SU-DHL-6 (cell line): ENCODE measurements at regions not wholly inside any gene's neighbourhood (a gene's known extent, or its start where the extent isn't known, plus 50 kb on each side); places are given as distances from the start of the nearest gene placed in this dataset.

Source experiments
- H2AFZ ChIP-seq: fragments of 200-600 bp; sonication (generic); 2 replicates; pipeline ENCODE4 v1.6.1; 2014; ENCODE audit warnings: low read depth, mild to moderate bottlenecking, moderate library complexity, mixed read lengths, antibody characterized with exemption, low read length; ENCODE audit not compliant: severe bottlenecking
- H3F3A ChIP-seq: fragments of 200-600 bp; shearing (Covaris generic); 2 replicates; pipeline ENCODE4 v1.6.0; 2016; ENCODE audit warnings: antibody characterized with exemption, mild to moderate bottlenecking; ENCODE audit not compliant: insufficient read depth
- H3K27ac ChIP-seq: fragments of 200-600 bp; sonication (generic); 2 replicates; pipeline ENCODE4 v1.5.1; 2016; ENCODE audit warnings: low read depth, mild to moderate bottlenecking, low read length, moderate library complexity, mixed read lengths
- H3K27me3 ChIP-seq: fragments of 200-600 bp; sonication (generic), shearing (Covaris generic); 2 replicates; pipeline ENCODE4 v1.6.0; 2014; ENCODE audit warnings: mild to moderate bottlenecking, low read length
- H3K36me3 ChIP-seq: fragments of 200-600 bp; sonication (generic); 2 replicates; pipeline ENCODE4 v1.6.1; 2014; ENCODE audit warnings: mild to moderate bottlenecking, low read length, mixed read lengths
- H3K4me2 ChIP-seq: fragments of 300-600, 200-600 bp; shearing (Covaris generic), sonication (generic); 2 replicates; pipeline ENCODE4 v1.6.0; 2014; ENCODE audit warnings: low read length, low read depth, mild to moderate bottlenecking; ENCODE audit not compliant: poor library complexity, severe bottlenecking
- H3K4me3 ChIP-seq: fragments of 200-600 bp; sonication (generic); 2 replicates; pipeline ENCODE4 v1.5.1; 2014; ENCODE audit warnings: antibody characterized with exemption, low read length, mild to moderate bottlenecking, mixed read lengths; ENCODE audit not compliant: insufficient read depth, poor library complexity, severe bottlenecking
- H3K79me2 ChIP-seq: fragments of 200-600 bp; sonication (generic); 2 replicates; pipeline ENCODE4 v1.6.1; 2014; ENCODE audit warnings: mild to moderate bottlenecking, low read length, moderate library complexity; ENCODE audit not compliant: insufficient read depth
- H3K9ac ChIP-seq: fragments of 200-600 bp; sonication (generic); 2 replicates; pipeline ENCODE4 v1.7.0; 2014; ENCODE audit warnings: mild to moderate bottlenecking, low read length
- H3K9me2 ChIP-seq: fragments of 200-600 bp; sonication (generic); replicated peaks from 2 replicates; pipeline ENCODE4 v1.6.1; 2014; ENCODE audit warnings: low read length; ENCODE audit not compliant: insufficient read depth
- H3K9me3 ChIP-seq: fragments of 200-600 bp; sonication (generic); 2 replicates; pipeline ENCODE4 v1.6.1; 2014; ENCODE audit warnings: low read length, mixed read lengths; ENCODE audit not compliant: insufficient read depth
- H4K20me1 ChIP-seq: fragments of 200-600 bp; sonication (generic); 2 replicates; pipeline ENCODE4 v1.6.1; 2014; ENCODE audit warnings: low read depth, mild to moderate bottlenecking, antibody characterized with exemption, low read length, moderate library complexity, mixed read lengths
- EZH2phosphoT487 ChIP-seq: fragments of 200-600 bp; sonication (generic), shearing (Covaris generic); conservative IDR thresholded peaks from 2 replicates; pipeline ENCODE4 v1.6.1; 2018; ENCODE audit warnings: mild to moderate bottlenecking, antibody characterized with exemption, low read length, moderate library complexity, mixed read lengths
- TF ChIP-seq, protein P1 (sequence below): fragments of 200-600 bp; sonication (generic); IDR thresholded peaks from one replicate; pipeline ENCODE4 v1.5.1; 2017; ENCODE audit warnings: antibody characterized with exemption, mild to moderate bottlenecking, low read length, moderate library complexity; ENCODE audit not compliant: insufficient read depth, poor library complexity, severe bottlenecking

DNA sequence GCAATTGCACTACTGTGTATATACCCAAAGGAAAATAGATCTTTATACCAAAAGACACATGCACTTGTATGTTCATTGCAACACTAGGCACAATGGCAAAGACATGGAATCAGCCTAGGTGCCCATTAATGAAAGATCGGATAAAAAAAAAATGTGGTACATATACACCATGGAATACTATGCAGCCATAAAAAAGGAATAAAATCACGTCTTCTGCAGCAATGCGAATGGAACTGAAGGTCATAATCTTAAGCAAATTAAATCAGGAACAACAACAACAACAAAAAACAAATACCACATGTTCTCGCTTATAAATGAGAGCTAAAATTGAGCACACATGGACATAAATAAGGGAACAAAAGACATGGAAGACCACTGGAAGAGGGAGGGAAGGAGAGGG lies 266.7 kb upstream of the CDH18 start:
- no peak overlapping the region for H2AFZ ChIP-seq
- H3K9ac ChIP-seq = no peak overlapping the region

DNA sequence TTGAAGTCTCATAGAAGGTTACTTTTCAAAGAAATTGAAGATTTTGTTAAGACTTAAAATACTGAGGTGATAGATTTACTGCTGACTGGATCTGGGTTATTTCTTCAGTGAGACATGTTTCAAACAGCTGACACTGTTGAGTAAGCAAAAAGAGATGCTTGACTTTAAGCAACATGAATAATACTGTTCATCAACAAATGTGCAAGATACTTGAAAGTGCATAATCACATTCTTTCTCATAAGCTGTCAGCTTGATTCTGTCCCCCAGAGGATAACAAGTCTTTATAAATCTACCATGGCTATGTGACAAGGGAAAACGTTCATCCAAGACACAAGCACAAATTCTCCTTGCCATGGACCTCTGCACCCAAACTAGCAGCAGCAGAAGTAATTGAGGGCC lies 260.1 kb upstream of the CDH18 start:
- H3K27me3 ChIP-seq = no peaks in the 10 kb centered on the region
- no peaks in the 10 kb centered on the region for H3K9me3 ChIP-seq
- H3K9me2 ChIP-seq = no peaks in the 10 kb centered on the region
- no peaks in the 10 kb centered on the region for H3K79me2 ChIP-seq
- H2AFZ ChIP-seq = peak overlapping the region; percentile 43
- TF ChIP-seq, protein P1, sequence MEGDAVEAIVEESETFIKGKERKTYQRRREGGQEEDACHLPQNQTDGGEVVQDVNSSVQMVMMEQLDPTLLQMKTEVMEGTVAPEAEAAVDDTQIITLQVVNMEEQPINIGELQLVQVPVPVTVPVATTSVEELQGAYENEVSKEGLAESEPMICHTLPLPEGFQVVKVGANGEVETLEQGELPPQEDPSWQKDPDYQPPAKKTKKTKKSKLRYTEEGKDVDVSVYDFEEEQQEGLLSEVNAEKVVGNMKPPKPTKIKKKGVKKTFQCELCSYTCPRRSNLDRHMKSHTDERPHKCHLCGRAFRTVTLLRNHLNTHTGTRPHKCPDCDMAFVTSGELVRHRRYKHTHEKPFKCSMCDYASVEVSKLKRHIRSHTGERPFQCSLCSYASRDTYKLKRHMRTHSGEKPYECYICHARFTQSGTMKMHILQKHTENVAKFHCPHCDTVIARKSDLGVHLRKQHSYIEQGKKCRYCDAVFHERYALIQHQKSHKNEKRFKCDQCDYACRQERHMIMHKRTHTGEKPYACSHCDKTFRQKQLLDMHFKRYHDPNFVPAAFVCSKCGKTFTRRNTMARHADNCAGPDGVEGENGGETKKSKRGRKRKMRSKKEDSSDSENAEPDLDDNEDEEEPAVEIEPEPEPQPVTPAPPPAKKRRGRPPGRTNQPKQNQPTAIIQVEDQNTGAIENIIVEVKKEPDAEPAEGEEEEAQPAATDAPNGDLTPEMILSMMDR = no peak
- TF ChIP-seq EZH2phosphoT487 = no peak
- no peak overlapping the region for H3K27ac ChIP-seq
- H3K36me3 ChIP-seq = no peaks in the 10 kb centered on the region
- no peak overlapping the region for H3K4me2 ChIP-seq
- H3F3A ChIP-seq = no peaks in the 10 kb centered on the region
- no peak overlapping the region for H3K4me3 ChIP-seq
- no peak overlapping the region for H3K9ac ChIP-seq
- H4K20me1 ChIP-seq = no peaks in the 10 kb centered on the region

More for the DNA sequence above, 266.7 kb upstream of the CDH18 start:
- no peak overlapping the region for H3K4me2 ChIP-seq
- no peaks in the 10 kb centered on the region for H3F3A ChIP-seq
- H4K20me1 ChIP-seq = no peaks in the 10 kb centered on the region
- no peaks in the 10 kb centered on the region for H3K9me3 ChIP-seq
- no peak overlapping the region for H3K4me3 ChIP-seq
- TF ChIP-seq, protein P1 = no peak
- TF ChIP-seq EZH2phosphoT487 = no peak
- H3K27ac ChIP-seq = no peak overlapping the region
- no peaks in the 10 kb centered on the region for H3K79me2 ChIP-seq
- no peaks in the 10 kb centered on the region for H3K9me2 ChIP-seq
- no peaks in the 10 kb centered on the region for H3K36me3 ChIP-seq
- H3K27me3 ChIP-seq = no peaks in the 10 kb centered on the region

DNA sequence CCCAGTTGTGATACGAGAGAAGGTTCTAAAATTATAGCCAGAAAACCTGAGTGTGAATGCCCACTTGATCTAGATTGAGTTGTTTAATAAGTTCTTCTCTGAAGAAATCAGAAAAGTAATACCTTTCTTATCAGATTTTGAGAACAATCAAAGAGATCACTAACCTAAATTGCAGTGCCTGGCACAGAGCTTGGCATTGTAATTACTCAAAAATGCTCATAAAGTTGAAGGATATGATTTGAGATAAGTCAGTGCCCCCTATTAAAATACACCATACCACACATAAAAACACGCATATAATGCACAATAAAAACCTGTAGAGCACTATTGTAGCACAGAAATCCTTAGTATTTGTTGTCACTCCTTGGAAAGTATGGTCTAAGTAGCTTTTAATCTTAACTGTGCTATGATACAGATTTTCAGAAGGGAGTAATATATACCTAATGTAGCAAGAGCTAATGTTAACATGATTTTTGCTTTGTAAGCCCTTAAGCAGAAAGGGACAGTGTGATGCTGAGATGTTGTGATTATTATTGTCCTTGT lies 257.5 kb upstream of the CDH18 start:
- Histone ChIP-seq H3K79me2 (no peaks in the 10 kb centered on the region), H3K4me2 (no peak overlapping the region), H2AFZ (no peak overlapping the region)

More for the DNA sequence above, 257.5 kb upstream of the CDH18 start:
- Histone ChIP-seq H3K27me3 (no peaks in the 10 kb centered on the region), H3K4me3 (no peak overlapping the region), H3K27ac (no peak overlapping the region), H3K9me2 (no peaks in the 10 kb centered on the region), H3K9ac (no peak overlapping the region), H4K20me1 (no peaks in the 10 kb centered on the region), H3K9me3 (no peaks in the 10 kb centered on the region), H3K36me3 (no peaks in the 10 kb centered on the region), H3F3A (no peaks in the 10 kb centered on the region)
- TF ChIP-seq, protein P1 = no peak
- no peak for TF ChIP-seq EZH2phosphoT487
